Liver (tissue), 3 donors: ENCODE measurements at regions not wholly inside any gene's neighbourhood (a gene's known extent, or its start where the extent isn't known, plus 50 kb on each side); places are given as distances from the start of the nearest gene placed in this dataset.

Experiments used
- CTCF ChIP-seq: fragments of 150-350 bp; IDR thresholded peaks from 2 replicates; pipeline ENCODE4 v1.5.1; 2017; ENCODE audit warnings: improper control_type of control experiment, low read depth, low read length; ENCODE audit not compliant: missing input control
- GABPA ChIP-seq, 2 donors: IDR thresholded peaks in 1 of 2; conservative IDR thresholded peaks in 1 of 2; 2 replicates each; pipeline ENCODE4 v1.6.1; 2016; ENCODE audit warnings: antibody characterized with exemption in 2 of 2, mild to moderate bottlenecking in 1 of 2, moderate library complexity in 1 of 2
- HNF4G ChIP-seq: IDR thresholded peaks from 2 replicates; pipeline ENCODE4 v1.6.1; 2016; ENCODE audit warnings: antibody characterized with exemption
- JUND ChIP-seq, 2 donors: IDR thresholded peaks; 2 replicates each; pipeline ENCODE4 v1.6.1; 2016; ENCODE audit warnings: antibody characterized with exemption in 2 of 2
- RAD21 ChIP-seq, 2 donors: IDR thresholded peaks; 2 replicates each; pipeline ENCODE4 v1.6.1; 2016; ENCODE audit warnings: antibody characterized with exemption in 2 of 2, mild to moderate bottlenecking in 2 of 2
- REST ChIP-seq: IDR thresholded peaks from 2 replicates; pipeline ENCODE4 v1.6.1; 2016; ENCODE audit warnings: antibody characterized with exemption, mild to moderate bottlenecking
- TAF1 ChIP-seq: conservative IDR thresholded peaks from 2 replicates; pipeline ENCODE4 v1.6.1; 2016; ENCODE audit warnings: antibody characterized with exemption, mild to moderate bottlenecking
- YY1 ChIP-seq: IDR thresholded peaks from 2 replicates; pipeline ENCODE4 v1.6.1; 2016; ENCODE audit warnings: antibody characterized with exemption, mild to moderate bottlenecking
- ZBTB33 ChIP-seq: IDR thresholded peaks from 2 replicates; pipeline ENCODE4 v1.6.1; 2016; ENCODE audit warnings: antibody characterized with exemption
- donor health status: healthy.
- donor health status: healthy.

GRCh38 chr12:44947163-44947562 is 71.0 kb upstream of the NELL2 start:
- no peak for TF ChIP-seq CTCF
- TF ChIP-seq RAD21 (IDR thresholded peaks at IDR 0.05): no peak
- no peak for TF ChIP-seq REST
- TF ChIP-seq JUND (IDR thresholded peaks at IDR 0.05): no peak
- TF ChIP-seq HNF4G: no peak
- no peak for TF ChIP-seq GABPA (IDR thresholded peaks at IDR 0.05 in 1 of 2, conservative IDR thresholded peaks at IDR 0.05 in 1 of 2)
- no peak for TF ChIP-seq YY1
- TF ChIP-seq ZBTB33: no peak
- TF ChIP-seq TAF1: no peak
